ENCODE measurements at regions not wholly inside any gene's neighbourhood (a gene's known extent, or its start where the extent isn't known, plus 50 kb on each side); places are given as distances from the start of the nearest gene placed in this dataset.

DNA sequence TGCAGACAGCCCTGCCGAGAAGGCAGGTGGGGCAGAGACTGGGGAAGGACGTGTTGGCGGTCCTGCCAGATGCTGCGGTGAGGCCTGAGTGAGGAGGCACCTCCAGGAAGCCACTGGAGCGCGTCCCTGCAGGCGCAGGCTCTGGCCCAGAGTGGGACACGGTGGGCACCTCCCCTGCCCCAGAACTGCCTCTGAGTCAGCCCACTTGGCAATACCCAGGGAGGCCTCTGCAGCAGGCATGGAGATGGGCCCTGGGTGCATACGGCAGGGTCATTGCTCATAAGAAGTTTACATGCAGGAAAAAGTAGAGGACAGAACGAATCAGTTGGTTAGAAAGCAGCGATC, 195.9 kb downstream of the TFCP2L1 start:
- H3K27me3 Mint-ChIP-seq, result peaks cover 53% of the 10 kb centered on the region
- no peak overlapping the region for H3K4me3 Mint-ChIP-seq (ENCODE audit: low read depth)
- H3K36me3 Mint-ChIP-seq (ENCODE audit: insufficient read depth), result no peaks in the 10 kb centered on the region
- DNase-seq (ENCODE audit: low spot score, unreplicated experiment), result no peak
- H3K4me1 Mint-ChIP-seq (ENCODE audit: low read depth), result peaks cover 8% of the 10 kb centered on the region
- no peak overlapping the region for H3K27ac Mint-ChIP-seq
- TF ChIP-seq, protein P1, sequence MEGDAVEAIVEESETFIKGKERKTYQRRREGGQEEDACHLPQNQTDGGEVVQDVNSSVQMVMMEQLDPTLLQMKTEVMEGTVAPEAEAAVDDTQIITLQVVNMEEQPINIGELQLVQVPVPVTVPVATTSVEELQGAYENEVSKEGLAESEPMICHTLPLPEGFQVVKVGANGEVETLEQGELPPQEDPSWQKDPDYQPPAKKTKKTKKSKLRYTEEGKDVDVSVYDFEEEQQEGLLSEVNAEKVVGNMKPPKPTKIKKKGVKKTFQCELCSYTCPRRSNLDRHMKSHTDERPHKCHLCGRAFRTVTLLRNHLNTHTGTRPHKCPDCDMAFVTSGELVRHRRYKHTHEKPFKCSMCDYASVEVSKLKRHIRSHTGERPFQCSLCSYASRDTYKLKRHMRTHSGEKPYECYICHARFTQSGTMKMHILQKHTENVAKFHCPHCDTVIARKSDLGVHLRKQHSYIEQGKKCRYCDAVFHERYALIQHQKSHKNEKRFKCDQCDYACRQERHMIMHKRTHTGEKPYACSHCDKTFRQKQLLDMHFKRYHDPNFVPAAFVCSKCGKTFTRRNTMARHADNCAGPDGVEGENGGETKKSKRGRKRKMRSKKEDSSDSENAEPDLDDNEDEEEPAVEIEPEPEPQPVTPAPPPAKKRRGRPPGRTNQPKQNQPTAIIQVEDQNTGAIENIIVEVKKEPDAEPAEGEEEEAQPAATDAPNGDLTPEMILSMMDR (IDR thresholded peaks at IDR 0.05; ENCODE audit: unreplicated experiment), result no peak
- peaks cover 6% of the 10 kb centered on the region for H3K9me3 Mint-ChIP-seq (ENCODE audit: low read depth)

DNA sequence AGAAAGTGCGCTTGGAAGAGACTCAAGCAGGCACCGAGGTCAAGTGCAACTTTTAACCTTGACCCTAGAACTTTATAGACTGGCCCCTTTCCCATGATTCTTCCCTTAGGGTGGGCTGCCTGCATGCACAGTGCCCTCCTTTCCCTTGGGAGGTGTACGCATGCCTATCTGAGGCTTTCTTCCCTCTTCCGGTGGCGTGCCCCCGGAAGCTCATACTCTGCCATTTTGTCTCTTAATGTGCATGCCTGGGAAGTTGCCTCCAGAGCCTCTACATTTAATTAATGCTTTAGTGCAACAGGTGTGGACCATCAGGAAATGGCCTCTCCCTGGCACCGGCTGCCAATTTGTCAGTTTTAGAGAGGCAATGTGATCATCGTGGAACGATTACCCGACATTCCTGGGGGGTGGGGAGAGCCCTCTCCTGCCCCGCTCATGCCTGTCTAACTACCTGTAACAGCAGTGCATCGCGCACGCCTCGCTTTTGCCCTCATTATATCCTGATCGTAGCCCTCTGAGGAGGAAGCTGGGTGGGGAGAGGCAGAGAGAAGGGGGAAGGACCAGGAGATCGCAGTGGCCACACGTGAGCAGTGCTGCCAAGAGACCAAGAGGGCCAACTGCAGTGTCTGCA, 194.8 kb downstream of the TFCP2L1 start:
- TF ChIP-seq, protein P1 (IDR thresholded peaks at IDR 0.05; ENCODE audit: unreplicated experiment), result no peak
- no peak overlapping the region for H3K27ac Mint-ChIP-seq
- DNase-seq (ENCODE audit: low spot score, unreplicated experiment), result no peak
- H3K9me3 Mint-ChIP-seq (ENCODE audit: low read depth), result peaks cover 6% of the 10 kb centered on the region
- peaks cover 48% of the 10 kb centered on the region for H3K27me3 Mint-ChIP-seq
- H3K4me1 Mint-ChIP-seq (ENCODE audit: low read depth), result peaks cover 8% of the 10 kb centered on the region
- H3K36me3 Mint-ChIP-seq (ENCODE audit: insufficient read depth), result no peaks in the 10 kb centered on the region
- H3K4me3 Mint-ChIP-seq (ENCODE audit: low read depth), result no peak overlapping the region

- peaks cover 46% of the 10 kb centered on the region for H3K27me3 Mint-ChIP-seq
- H3K27ac Mint-ChIP-seq, result no peak overlapping the region
- H3K9me3 Mint-ChIP-seq (ENCODE audit: low read depth), result peaks cover 6% of the 10 kb centered on the region
- no peaks in the 10 kb centered on the region for H3K36me3 Mint-ChIP-seq (ENCODE audit: insufficient read depth)
- TF ChIP-seq, protein P1 (IDR thresholded peaks at IDR 0.05; ENCODE audit: unreplicated experiment), result no peak
- H3K4me3 Mint-ChIP-seq (ENCODE audit: low read depth), result no peak overlapping the region
- DNase-seq (ENCODE audit: low spot score, unreplicated experiment), result no peak
- H3K4me1 Mint-ChIP-seq (ENCODE audit: low read depth), result peaks cover 8% of the 10 kb centered on the region
Measured at GRCh38 chr2:121092095-121092494, 192.9 kb downstream of the TFCP2L1 start.

DNA sequence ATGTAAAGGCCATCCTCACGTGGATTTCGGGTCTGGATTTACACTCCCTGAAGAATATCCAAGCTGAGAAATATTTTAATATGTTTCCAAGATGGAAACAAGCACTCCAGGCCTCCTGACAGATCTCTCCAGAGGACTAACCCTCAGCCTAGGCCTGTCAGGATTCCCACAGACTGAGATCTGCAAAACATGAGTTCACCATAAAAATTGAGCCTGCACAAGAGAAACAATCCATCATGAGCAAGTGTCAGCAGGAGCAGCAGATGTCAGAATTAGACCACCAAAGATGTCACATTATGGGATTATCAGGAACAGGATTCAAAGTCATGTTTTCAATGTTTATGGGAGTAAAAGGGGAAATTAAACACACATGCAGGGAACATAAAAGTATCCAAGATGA, 191.3 kb downstream of the TFCP2L1 start:
- H3K36me3 Mint-ChIP-seq (ENCODE audit: insufficient read depth), result no peaks in the 10 kb centered on the region
- H3K27me3 Mint-ChIP-seq, result peaks cover 55% of the 10 kb centered on the region
- H3K27ac Mint-ChIP-seq, result no peak overlapping the region
- peaks cover 6% of the 10 kb centered on the region for H3K9me3 Mint-ChIP-seq (ENCODE audit: low read depth)
- peaks cover 8% of the 10 kb centered on the region for H3K4me1 Mint-ChIP-seq (ENCODE audit: low read depth)
- TF ChIP-seq, protein P1 (IDR thresholded peaks at IDR 0.05; ENCODE audit: unreplicated experiment), result no peak
- no peak for DNase-seq (ENCODE audit: low spot score, unreplicated experiment)
- no peak overlapping the region for H3K4me3 Mint-ChIP-seq (ENCODE audit: low read depth)

DNA sequence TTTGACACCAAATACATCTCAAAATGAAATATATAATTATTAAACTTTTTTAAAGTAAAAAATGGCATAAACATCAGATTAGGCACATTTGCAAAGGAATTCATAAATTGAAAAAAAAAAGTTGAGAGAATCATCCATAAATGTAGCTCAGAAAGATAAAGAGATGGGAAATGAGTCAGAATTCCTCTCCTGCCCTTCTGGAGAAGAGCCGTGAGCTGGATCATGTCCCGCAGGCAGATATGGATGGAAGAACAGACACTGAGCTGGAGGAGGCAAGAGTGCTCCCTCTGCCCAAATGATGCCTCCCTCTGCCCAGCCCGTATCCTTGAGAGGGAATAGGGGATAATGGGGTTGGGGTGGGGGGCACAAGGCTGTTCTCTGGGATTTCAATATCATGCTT, 190.9 kb downstream of the TFCP2L1 start:
- DNase-seq (ENCODE audit: low spot score, unreplicated experiment), result no peak
- Mint-ChIP-seq H3K36me3 (ENCODE audit: insufficient read depth) (no peaks in the 10 kb centered on the region), H3K27me3 (peaks cover 57% of the 10 kb centered on the region), H3K4me3 (ENCODE audit: low read depth) (no peak overlapping the region), H3K9me3 (ENCODE audit: low read depth) (peaks cover 6% of the 10 kb centered on the region), H3K27ac (no peak overlapping the region), H3K4me1 (ENCODE audit: low read depth) (peaks cover 8% of the 10 kb centered on the region)
- TF ChIP-seq, protein P1 (IDR thresholded peaks at IDR 0.05; ENCODE audit: unreplicated experiment), result no peak
